ENCODE measurements at regions not wholly inside any gene's neighbourhood (a gene's known extent, or its start where the extent isn't known, plus 50 kb on each side); places are given as distances from the start of the nearest gene placed in this dataset.
A peak's percentile ranks its signal among the peaks of the same experiment; 100 is the strongest.

GRCh38 chr9:12516573-12516972 is 176.6 kb upstream of the TYRP1 start:
- no peak for TF ChIP-seq CTCF (conservative IDR thresholded peaks at IDR 0.05; ENCODE audit: low read depth, low read length)
- DNase-seq (ENCODE audit: low read depth), result no peak
- no peak overlapping the region for H3K4me3 ChIP-seq (ENCODE audit: low read length)

DNA sequence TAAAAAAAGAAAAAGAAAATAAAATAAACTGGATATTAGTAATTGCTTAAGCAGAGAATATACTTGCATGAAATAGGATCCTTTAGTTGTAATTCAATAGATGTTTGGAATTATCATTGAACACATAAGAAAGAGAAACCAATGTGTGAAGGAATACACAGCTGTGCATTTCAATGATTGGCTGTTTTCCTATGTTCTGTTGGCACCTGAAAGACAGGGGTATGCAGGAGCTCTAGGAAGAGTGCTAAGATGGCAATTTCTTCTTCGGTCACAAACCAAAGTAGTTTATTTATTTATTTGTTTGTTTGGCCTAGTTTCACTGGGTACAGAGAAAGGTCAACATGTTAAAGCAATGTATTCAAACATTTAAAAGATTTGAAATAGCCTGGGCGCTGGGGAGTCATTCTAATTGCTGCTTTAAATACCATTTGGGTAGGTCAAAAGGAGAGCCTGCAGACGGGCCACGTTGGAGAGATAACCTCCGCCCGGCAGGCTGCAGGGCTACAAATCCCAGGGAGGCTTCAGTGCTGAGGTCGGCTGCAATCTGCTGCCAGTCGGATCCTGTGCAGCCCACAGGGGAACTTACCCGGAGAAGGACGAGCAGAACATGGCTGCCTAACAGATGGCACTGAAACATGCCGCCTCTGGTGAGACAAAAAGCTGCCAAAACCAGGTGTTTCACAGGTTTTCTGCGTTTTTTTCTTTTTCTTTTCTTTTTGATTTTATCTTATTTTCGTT is 154.2 kb upstream of the TYRP1 start:
- no peak for DNase-seq (ENCODE audit: low read depth)
- no peak overlapping the region for H3K4me3 ChIP-seq (ENCODE audit: low read length)

GRCh38 chr9:12539580-12539975 is 153.6 kb upstream of the TYRP1 start:
- TF ChIP-seq CTCF (conservative IDR thresholded peaks at IDR 0.05; ENCODE audit: low read depth, low read length), result no peak
- H3K4me3 ChIP-seq (ENCODE audit: low read length), result no peak overlapping the region
- no peak for DNase-seq (ENCODE audit: low read depth)

More for the DNA sequence above, 154.2 kb upstream of the TYRP1 start:
- no peak for TF ChIP-seq CTCF (conservative IDR thresholded peaks at IDR 0.05; ENCODE audit: low read depth, low read length)

GRCh38 chr9:12544700-12545099 is 148.5 kb upstream of the TYRP1 start:
- DNase-seq (ENCODE audit: low read depth), result no peak
- H3K4me3 ChIP-seq (ENCODE audit: low read length), result no peak overlapping the region
- no peak for TF ChIP-seq CTCF (conservative IDR thresholded peaks at IDR 0.05; ENCODE audit: low read depth, low read length)

GRCh38 chr9:12554636-12555035 is 138.5 kb upstream of the TYRP1 start:
- peak; percentile 60 for TF ChIP-seq CTCF (conservative IDR thresholded peaks at IDR 0.05; ENCODE audit: low read depth, low read length)
- H3K4me3 ChIP-seq (ENCODE audit: low read length), result no peak overlapping the region
- no peak for DNase-seq (ENCODE audit: low read depth)

- TF ChIP-seq CTCF (conservative IDR thresholded peaks at IDR 0.05; ENCODE audit: low read depth, low read length), result no peak
- DNase-seq (ENCODE audit: low read depth), result no peak
- no peak overlapping the region for H3K4me3 ChIP-seq (ENCODE audit: low read length)
Measured at GRCh38 chr9:12566404-12567090, 126.6 kb upstream of the TYRP1 start.

Data from retinal pigment epithelial cell (primary cell).